Vagina (tissue), 2 donors: ENCODE measurements at regions not wholly inside any gene's neighbourhood (a gene's known extent, or its start where the extent isn't known, plus 50 kb on each side); places are given as distances from the start of the nearest gene placed in this dataset.

Experiments used
- DNase-seq, 2 donors: peaks; one replicate each; pipeline ENCODE4 v3.0.0-alpha.2; 2017; ENCODE audit errors: extremely low spot score in 2 of 2
- H3K27ac ChIP-seq: fragments of 200-600 bp; sonication (generic); one replicate; pipeline ENCODE4 v1.5.1; 2019
- H3K27me3 ChIP-seq: fragments of 200-600 bp; sonication (generic); one replicate; pipeline ENCODE4 v1.5.1; 2019
- H3K36me3 ChIP-seq, 2 donors: fragments of 200-600 bp; sonication (generic); one replicate each; pipeline ENCODE4 v1.5.1; 2017 to 2019
- H3K4me1 ChIP-seq: fragments of 200-600 bp; sonication (generic); one replicate; pipeline ENCODE4 v1.5.1; 2019
- H3K4me3 ChIP-seq, 2 donors: fragments of 200-600 bp; sonication (generic); 1 replicate in 1 of 2; 2 replicates in 1 of 2; pipeline ENCODE4 v1.5.1; 2016 to 2019
- H3K9me3 ChIP-seq: fragments of 200-600 bp; sonication (generic); one replicate; pipeline ENCODE4 v1.5.1; 2019
- POLR2A ChIP-seq, 2 donors: fragments of 450-650 bp; IDR thresholded peaks; one replicate each; pipeline ENCODE4 v1.6.1; 2017; ENCODE audit warnings: antibody characterized with exemption in 2 of 2, mild to moderate bottlenecking in 2 of 2, moderate library complexity in 2 of 2
- POLR2AphosphoS5 ChIP-seq, 2 donors: sonication (generic); formaldehyde crosslinking; IDR thresholded peaks; one replicate each; pipeline ENCODE4 v1.9.0; 2017; ENCODE audit warnings: antibody characterized with exemption in 2 of 2, mild to moderate bottlenecking in 2 of 2, low read depth in 1 of 2; ENCODE audit not compliant: insufficient read depth in 1 of 2
- intact Hi-C: fragments of 100-400 bp; cut with DNase I; formaldehyde crosslinking; loops from one replicate; pipeline ENCODE4 v1.15.1; 2023
- TF ChIP-seq, protein P1 (sequence below), 3 experiments: fragments of 450-650 bp in 2 of 3; fragments of 200-600 bp in 1 of 3; sonication (generic) in 1 of 3; IDR thresholded peaks; one replicate each; pipeline ENCODE4 v1.5.1; 2017 to 2019; ENCODE audit warnings: antibody characterized with exemption in 3 of 3, mild to moderate bottlenecking in 2 of 3, moderate library complexity in 2 of 3

DNA sequence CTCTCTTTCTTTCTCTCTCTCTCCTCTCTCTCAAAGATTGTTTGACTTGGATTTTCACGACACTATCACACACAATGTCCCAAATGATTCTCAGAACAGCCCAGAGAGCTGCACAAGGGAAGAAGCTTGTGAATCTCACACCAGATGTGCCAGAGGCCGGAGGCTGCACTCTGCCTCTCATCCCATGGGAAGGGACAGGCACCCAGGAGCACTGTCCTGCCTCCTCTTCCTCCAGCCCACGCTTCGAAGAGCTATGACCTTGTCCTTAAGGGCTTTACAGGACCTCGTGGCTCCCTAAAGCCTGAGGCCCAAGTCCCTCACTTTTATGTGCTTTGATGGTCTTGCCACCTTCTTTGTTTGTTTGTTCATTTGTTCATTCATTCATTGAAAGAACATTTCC lies 267.6 kb downstream of the FAM43A start:
- Histone ChIP-seq H3K36me3 (no peaks in the 10 kb centered on the region), H3K4me3 (no peak overlapping the region), H3K27me3 (no peaks in the 10 kb centered on the region), H3K4me1 (no peaks in the 10 kb centered on the region), H3K27ac (no peak overlapping the region), H3K9me3 (no peaks in the 10 kb centered on the region)
- TF ChIP-seq, protein P1, sequence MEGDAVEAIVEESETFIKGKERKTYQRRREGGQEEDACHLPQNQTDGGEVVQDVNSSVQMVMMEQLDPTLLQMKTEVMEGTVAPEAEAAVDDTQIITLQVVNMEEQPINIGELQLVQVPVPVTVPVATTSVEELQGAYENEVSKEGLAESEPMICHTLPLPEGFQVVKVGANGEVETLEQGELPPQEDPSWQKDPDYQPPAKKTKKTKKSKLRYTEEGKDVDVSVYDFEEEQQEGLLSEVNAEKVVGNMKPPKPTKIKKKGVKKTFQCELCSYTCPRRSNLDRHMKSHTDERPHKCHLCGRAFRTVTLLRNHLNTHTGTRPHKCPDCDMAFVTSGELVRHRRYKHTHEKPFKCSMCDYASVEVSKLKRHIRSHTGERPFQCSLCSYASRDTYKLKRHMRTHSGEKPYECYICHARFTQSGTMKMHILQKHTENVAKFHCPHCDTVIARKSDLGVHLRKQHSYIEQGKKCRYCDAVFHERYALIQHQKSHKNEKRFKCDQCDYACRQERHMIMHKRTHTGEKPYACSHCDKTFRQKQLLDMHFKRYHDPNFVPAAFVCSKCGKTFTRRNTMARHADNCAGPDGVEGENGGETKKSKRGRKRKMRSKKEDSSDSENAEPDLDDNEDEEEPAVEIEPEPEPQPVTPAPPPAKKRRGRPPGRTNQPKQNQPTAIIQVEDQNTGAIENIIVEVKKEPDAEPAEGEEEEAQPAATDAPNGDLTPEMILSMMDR (IDR thresholded peaks at IDR 0.05): no peak
- TF ChIP-seq POLR2AphosphoS5 (IDR thresholded peaks at IDR 0.05; ENCODE audit: insufficient read depth in 1 of 2, low read depth in 1 of 2): no peak
- no peak for TF ChIP-seq POLR2A (IDR thresholded peaks at IDR 0.05)
- intact Hi-C loops: no loop called here
- no peak for DNase-seq

- Histone ChIP-seq H3K36me3 (no peaks in the 10 kb centered on the region), H3K27me3 (no peaks in the 10 kb centered on the region), H3K4me1 (no peaks in the 10 kb centered on the region), H3K9me3 (no peaks in the 10 kb centered on the region), H3K4me3 (no peak overlapping the region), H3K27ac (no peak overlapping the region)
- DNase-seq: peak in 1 of 2 donors; percentile 49
- TF ChIP-seq POLR2AphosphoS5 (IDR thresholded peaks at IDR 0.05; ENCODE audit: insufficient read depth in 1 of 2, low read depth in 1 of 2) (no peak), POLR2A (IDR thresholded peaks at IDR 0.05) (no peak)
- TF ChIP-seq, protein P1 (IDR thresholded peaks at IDR 0.05): no peak
- intact Hi-C loops: no loop called here
Observed at GRCh38 chr3:194955546-194955945, 269.9 kb downstream of the FAM43A start.

DNA sequence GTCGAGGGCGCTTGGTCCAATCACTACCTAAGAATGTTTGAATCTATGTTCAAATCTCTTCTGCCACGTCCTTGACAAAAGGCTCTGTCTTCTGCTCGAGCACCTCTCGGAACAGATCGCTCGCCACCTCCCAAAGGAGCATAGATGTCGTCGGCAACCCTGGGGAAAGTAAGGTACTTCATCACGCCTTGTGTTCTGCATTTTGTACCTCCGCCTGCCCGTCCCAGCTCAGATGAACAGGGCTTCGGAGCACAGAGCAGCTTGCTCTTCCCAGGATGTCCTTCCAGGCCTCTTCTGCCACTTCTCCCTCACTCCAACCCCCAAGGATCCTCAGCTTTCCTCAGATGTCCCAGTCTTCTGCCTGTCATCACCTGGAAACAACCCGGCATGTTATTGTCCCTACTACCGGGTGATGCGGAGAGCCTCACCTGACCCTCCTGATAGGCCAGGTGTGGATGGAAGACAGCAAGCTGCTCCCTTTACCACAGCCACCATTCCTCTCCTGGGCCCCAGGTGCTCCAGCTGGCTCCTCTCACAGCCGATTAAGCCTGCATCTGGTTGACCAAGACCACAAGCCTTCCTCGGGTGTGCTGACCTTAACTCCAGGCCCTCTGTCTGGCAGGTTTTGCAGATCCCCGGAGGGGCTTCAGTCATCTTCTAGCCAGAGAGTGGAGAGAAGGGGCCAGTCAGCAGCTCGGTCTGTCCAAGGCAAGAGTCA lies 270.5 kb downstream of the FAM43A start:
- intact Hi-C loops: no loop called here
- DNase-seq: peak; percentile 74 to 79

DNA sequence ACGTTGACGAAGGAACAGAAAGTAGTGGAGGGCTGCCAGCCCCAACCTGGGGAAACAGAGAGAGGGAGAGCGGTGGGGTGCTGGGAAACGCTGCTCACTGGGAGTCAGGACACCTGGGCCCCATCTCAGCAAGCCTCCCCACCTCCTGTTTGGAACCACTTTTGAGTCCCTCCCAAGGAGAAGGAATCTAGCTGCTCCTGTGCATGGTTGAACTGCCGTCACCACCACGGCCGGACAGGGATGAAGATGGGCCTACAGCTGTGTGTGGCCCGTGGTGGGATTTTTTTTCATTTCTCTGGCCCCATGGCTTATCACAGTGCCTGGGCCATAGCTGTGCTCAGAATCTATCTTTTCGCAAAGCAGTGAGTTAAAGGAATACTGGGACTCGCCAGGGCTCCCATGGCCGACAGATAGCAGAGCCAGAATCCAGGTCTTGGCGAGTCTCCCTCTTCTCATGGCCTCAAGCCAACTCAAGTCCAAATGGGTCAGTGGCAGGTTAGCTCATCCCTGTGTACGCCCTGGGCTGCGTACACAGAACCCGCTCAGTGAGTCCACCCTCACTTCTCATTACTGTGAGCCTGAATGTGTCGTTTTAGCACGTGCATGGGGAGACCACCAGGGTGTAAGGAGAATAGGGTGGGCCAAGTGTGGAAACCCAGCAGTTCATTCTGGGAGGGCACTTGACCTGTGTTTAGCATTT lies 271.2 kb downstream of the FAM43A start:
- Histone ChIP-seq H3K27ac (no peak overlapping the region), H3K36me3 (no peaks in the 10 kb centered on the region), H3K9me3 (no peaks in the 10 kb centered on the region), H3K4me1 (no peaks in the 10 kb centered on the region), H3K27me3 (no peaks in the 10 kb centered on the region), H3K4me3 (no peak overlapping the region)
- TF ChIP-seq POLR2AphosphoS5 (IDR thresholded peaks at IDR 0.05; ENCODE audit: insufficient read depth in 1 of 2, low read depth in 1 of 2): no peak
- no peak for TF ChIP-seq POLR2A (IDR thresholded peaks at IDR 0.05)
- TF ChIP-seq, protein P1 (IDR thresholded peaks at IDR 0.05): no peak
- DNase-seq: peak; percentile 69 to 91
- intact Hi-C loops: no loop called here

More for the DNA sequence above, 270.5 kb downstream of the FAM43A start:
- Histone ChIP-seq H3K4me3 (no peak overlapping the region), H3K36me3 (no peaks in the 10 kb centered on the region), H3K9me3 (no peaks in the 10 kb centered on the region), H3K27ac (no peak overlapping the region), H3K27me3 (no peaks in the 10 kb centered on the region), H3K4me1 (no peaks in the 10 kb centered on the region)
- TF ChIP-seq, protein P1 (IDR thresholded peaks at IDR 0.05): no peak
- TF ChIP-seq POLR2A (IDR thresholded peaks at IDR 0.05) (no peak), POLR2AphosphoS5 (IDR thresholded peaks at IDR 0.05; ENCODE audit: insufficient read depth in 1 of 2, low read depth in 1 of 2) (no peak)

DNA sequence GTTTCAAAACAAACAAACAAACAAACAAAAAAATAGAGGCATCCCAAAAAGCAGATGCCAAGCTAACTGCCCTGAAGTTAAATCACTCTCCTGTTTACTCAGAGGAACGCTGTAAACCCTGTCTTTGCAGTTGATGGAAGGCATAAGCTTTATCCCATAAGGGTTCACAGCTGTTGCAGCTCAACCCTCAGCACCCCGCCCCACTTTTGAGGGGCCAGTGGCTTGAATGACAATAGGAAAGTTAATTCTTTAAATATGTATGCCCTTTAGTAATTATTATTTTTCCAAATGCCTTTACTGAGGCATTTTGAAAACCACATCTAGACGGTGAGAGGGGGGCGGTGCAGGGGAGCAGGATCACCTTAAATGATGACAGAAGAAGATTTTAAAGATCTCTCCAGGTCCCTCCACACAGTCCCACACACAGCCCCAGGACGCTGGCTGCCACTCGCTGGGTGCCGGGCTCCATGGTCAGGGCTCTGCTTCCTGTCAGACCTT lies 272.1 kb downstream of the FAM43A start:
- intact Hi-C loops: no loop called here
- Histone ChIP-seq H3K4me3 (no peak overlapping the region), H3K36me3 (no peaks in the 10 kb centered on the region), H3K27me3 (no peaks in the 10 kb centered on the region), H3K4me1 (no peaks in the 10 kb centered on the region), H3K27ac (no peak overlapping the region), H3K9me3 (no peaks in the 10 kb centered on the region)
- peak in 1 of 2 donors; percentile 74 for DNase-seq
- TF ChIP-seq POLR2AphosphoS5 (IDR thresholded peaks at IDR 0.05; ENCODE audit: insufficient read depth in 1 of 2, low read depth in 1 of 2) (no peak), POLR2A (IDR thresholded peaks at IDR 0.05) (no peak)
- TF ChIP-seq, protein P1 (IDR thresholded peaks at IDR 0.05): no peak
